Fibroblast of lung (primary cell): ENCODE measurements at regions not wholly inside any gene's neighbourhood (a gene's known extent, or its start where the extent isn't known, plus 50 kb on each side); places are given as distances from the start of the nearest gene placed in this dataset.

Experiments used
- DNase-seq, 2 donors: peaks; one replicate each; pipeline versions ENCODE4 v3.0.0 to v3.0.0-alpha.2; 2010; ENCODE audit warnings: low read depth in 2 of 2
- H2AFZ ChIP-seq: 2 replicates; pipeline ENCODE4 v1.5.1; 2012; ENCODE audit warnings: low read length, control low read depth, inconsistent platforms
- H3K27ac ChIP-seq: 2 replicates; pipeline ENCODE4 v1.5.1; 2011; ENCODE audit warnings: low read length, control low read depth; ENCODE audit not compliant: insufficient read depth
- H3K27me3 ChIP-seq: 2 replicates; pipeline ENCODE4 v1.5.1; 2011; ENCODE audit warnings: mild to moderate bottlenecking, low read length; ENCODE audit not compliant: control insufficient read depth, insufficient read depth
- H3K36me3 ChIP-seq: 2 replicates; pipeline ENCODE4 v1.5.1; 2011; ENCODE audit warnings: low read length; ENCODE audit not compliant: control insufficient read depth, insufficient read depth
- H3K4me1 ChIP-seq: 2 replicates; pipeline ENCODE4 v1.5.1; 2011; ENCODE audit warnings: low read length; ENCODE audit not compliant: control insufficient read depth, insufficient read depth; ENCODE audit errors: extremely low read depth
- H3K4me2 ChIP-seq: 2 replicates; pipeline ENCODE4 v1.5.1; 2011; ENCODE audit warnings: low read length, control low read depth; ENCODE audit not compliant: insufficient read depth; ENCODE audit errors: extremely low read depth
- H3K4me3 ChIP-seq, 4 experiments: fragments of 200-600 bp in 1 of 4; sonication (generic) in 1 of 4; replicated peaks in 1 of 4; 2 replicates each; pipeline ENCODE4 v1.5.1; 2011 to 2016; ENCODE audit warnings: low read length in 4 of 4, low read depth in 3 of 4, mild to moderate bottlenecking in 3 of 4, control low read depth in 2 of 4, inconsistent platforms in 1 of 4, mixed read lengths in 1 of 4; ENCODE audit not compliant: insufficient read depth in 1 of 4; ENCODE audit errors: control extremely low read depth in 1 of 4
- H3K79me2 ChIP-seq: 2 replicates; pipeline ENCODE4 v1.5.1; 2012; ENCODE audit warnings: mild to moderate bottlenecking, low read length, inconsistent platforms; ENCODE audit not compliant: control insufficient read depth, insufficient read depth
- H3K9ac ChIP-seq: 2 replicates; pipeline ENCODE4 v1.5.1; 2011; ENCODE audit warnings: mild to moderate bottlenecking, low read length, control low read depth; ENCODE audit not compliant: insufficient read depth
- H3K9me3 ChIP-seq: 2 replicates; pipeline ENCODE4 v1.5.1; 2012; ENCODE audit warnings: low read depth, low read length; ENCODE audit not compliant: control insufficient read depth, insufficient read depth
- H4K20me1 ChIP-seq: 2 replicates; pipeline ENCODE4 v1.5.1; 2011; ENCODE audit warnings: low read length; ENCODE audit not compliant: control insufficient read depth, insufficient read depth; ENCODE audit errors: extremely low read depth
- EZH2 ChIP-seq: IDR thresholded peaks from 2 replicates; pipeline ENCODE4 v1.5.1; 2012; ENCODE audit warnings: low read length, control low read depth, mild to moderate bottlenecking; ENCODE audit errors: missing control alignments
- TF ChIP-seq, protein P1 (sequence below), 2 donors: IDR thresholded peaks in 1 of 2; conservative IDR thresholded peaks in 1 of 2; 1 replicate in 1 of 2; 2 replicates in 1 of 2; pipeline ENCODE4 v1.5.1; 2011 to 2012; ENCODE audit warnings: low read length in 2 of 2, control low read depth in 1 of 2, inconsistent platforms in 1 of 2, low read depth in 1 of 2, mild to moderate bottlenecking in 1 of 2

- no peaks in the 10 kb centered on the region for H3K36me3 ChIP-seq
- H3K79me2 ChIP-seq: no peaks in the 10 kb centered on the region
- no peaks in the 10 kb centered on the region for H3K9me3 ChIP-seq
- H3K4me1 ChIP-seq: no peaks in the 10 kb centered on the region
- H3K27me3 ChIP-seq: no peaks in the 10 kb centered on the region
- no peaks in the 10 kb centered on the region for H4K20me1 ChIP-seq
- DNase-seq: no peak
- H3K27ac ChIP-seq: no peak overlapping the region
- no peak overlapping the region for H3K4me2 ChIP-seq
- TF ChIP-seq EZH2: no peak
- TF ChIP-seq, protein P1, sequence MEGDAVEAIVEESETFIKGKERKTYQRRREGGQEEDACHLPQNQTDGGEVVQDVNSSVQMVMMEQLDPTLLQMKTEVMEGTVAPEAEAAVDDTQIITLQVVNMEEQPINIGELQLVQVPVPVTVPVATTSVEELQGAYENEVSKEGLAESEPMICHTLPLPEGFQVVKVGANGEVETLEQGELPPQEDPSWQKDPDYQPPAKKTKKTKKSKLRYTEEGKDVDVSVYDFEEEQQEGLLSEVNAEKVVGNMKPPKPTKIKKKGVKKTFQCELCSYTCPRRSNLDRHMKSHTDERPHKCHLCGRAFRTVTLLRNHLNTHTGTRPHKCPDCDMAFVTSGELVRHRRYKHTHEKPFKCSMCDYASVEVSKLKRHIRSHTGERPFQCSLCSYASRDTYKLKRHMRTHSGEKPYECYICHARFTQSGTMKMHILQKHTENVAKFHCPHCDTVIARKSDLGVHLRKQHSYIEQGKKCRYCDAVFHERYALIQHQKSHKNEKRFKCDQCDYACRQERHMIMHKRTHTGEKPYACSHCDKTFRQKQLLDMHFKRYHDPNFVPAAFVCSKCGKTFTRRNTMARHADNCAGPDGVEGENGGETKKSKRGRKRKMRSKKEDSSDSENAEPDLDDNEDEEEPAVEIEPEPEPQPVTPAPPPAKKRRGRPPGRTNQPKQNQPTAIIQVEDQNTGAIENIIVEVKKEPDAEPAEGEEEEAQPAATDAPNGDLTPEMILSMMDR (conservative IDR thresholded peaks at IDR 0.05 in 1 of 2, IDR thresholded peaks at IDR 0.05 in 1 of 2; ENCODE audit: low read depth in 1 of 2, low read length in 2 of 2): no peak
- H2AFZ ChIP-seq: no peak overlapping the region
- H3K9ac ChIP-seq: no peak overlapping the region
- H3K4me3 ChIP-seq: no peak overlapping the region
These were observed 422.9 kb downstream of the DTWD2 start for GRCh38 chr5:118565335-118565971.

- Histone ChIP-seq H2AFZ (no peak overlapping the region), H4K20me1 (no peaks in the 10 kb centered on the region), H3K9me3 (no peaks in the 10 kb centered on the region), H3K36me3 (no peaks in the 10 kb centered on the region), H3K9ac (no peak overlapping the region), H3K4me3 (no peak overlapping the region), H3K27ac (no peak overlapping the region), H3K4me2 (no peak overlapping the region), H3K79me2 (no peaks in the 10 kb centered on the region), H3K27me3 (no peaks in the 10 kb centered on the region), H3K4me1 (no peaks in the 10 kb centered on the region)
- DNase-seq: no peak
- TF ChIP-seq EZH2: no peak
- TF ChIP-seq, protein P1 (conservative IDR thresholded peaks at IDR 0.05 in 1 of 2, IDR thresholded peaks at IDR 0.05 in 1 of 2; ENCODE audit: low read depth in 1 of 2, low read length in 2 of 2): no peak
These were observed 426.4 kb downstream of the DTWD2 start for GRCh38 chr5:118561971-118562370.

DNA sequence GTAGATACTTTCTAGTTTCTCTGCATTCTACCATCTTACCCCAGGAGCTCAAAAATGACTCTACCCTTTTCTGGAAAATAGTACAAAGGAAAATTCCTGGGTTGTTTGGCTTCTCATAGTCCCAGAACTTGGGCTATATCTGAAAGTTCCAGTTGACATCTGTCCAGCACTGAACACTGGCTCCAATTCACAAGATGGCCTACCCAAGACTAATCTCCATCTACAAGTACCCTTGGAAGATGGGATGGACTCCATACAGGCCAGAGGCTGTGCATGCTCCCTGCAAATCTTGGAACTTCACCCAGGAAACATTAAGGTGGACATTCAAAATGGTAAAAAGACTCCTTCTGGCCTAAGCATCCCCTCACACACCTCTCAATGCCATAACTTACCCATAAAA is 427.1 kb downstream of the DTWD2 start:
- H2AFZ ChIP-seq: no peak overlapping the region
- H3K9me3 ChIP-seq: no peaks in the 10 kb centered on the region
- H4K20me1 ChIP-seq: no peaks in the 10 kb centered on the region
- no peak for DNase-seq
- no peak for TF ChIP-seq EZH2
- TF ChIP-seq, protein P1 (conservative IDR thresholded peaks at IDR 0.05 in 1 of 2, IDR thresholded peaks at IDR 0.05 in 1 of 2; ENCODE audit: low read depth in 1 of 2, low read length in 2 of 2): no peak
- H3K27me3 ChIP-seq: no peaks in the 10 kb centered on the region
- H3K4me1 ChIP-seq: no peaks in the 10 kb centered on the region
- H3K9ac ChIP-seq: no peak overlapping the region
- H3K27ac ChIP-seq: no peak overlapping the region
- no peak overlapping the region for H3K4me2 ChIP-seq
- H3K36me3 ChIP-seq: no peaks in the 10 kb centered on the region
- no peaks in the 10 kb centered on the region for H3K79me2 ChIP-seq
- H3K4me3 ChIP-seq: no peak overlapping the region
